Liver (tissue), 7 donors: ENCODE measurements at regions not wholly inside any gene's neighbourhood (a gene's known extent, or its start where the extent isn't known, plus 50 kb on each side); places are given as distances from the start of the nearest gene placed in this dataset.

ENCODE experiments used
- DNase-seq: peaks from one replicate; pipeline ENCODE4 v3.0.0-alpha.2; 2017; ENCODE audit warnings: low spot score
- H3K27ac ChIP-seq, 2 donors: one replicate each; pipeline ENCODE4 v1.7.0; 2013; ENCODE audit warnings: inconsistent platforms in 2 of 2, low read length in 2 of 2, control low read depth in 1 of 2, low read depth in 1 of 2, mild to moderate bottlenecking in 1 of 2
- H3K27me3 ChIP-seq, 4 donors: one replicate each; pipeline versions ENCODE4 v1.6.1 to v1.7.0; 2013; ENCODE audit warnings: low read length in 3 of 4, inconsistent platforms in 1 of 4, mild to moderate bottlenecking in 1 of 4, moderate library complexity in 1 of 4; ENCODE audit not compliant: control insufficient read depth in 4 of 4, insufficient read depth in 4 of 4
- H3K36me3 ChIP-seq, 4 donors: one replicate each; pipeline versions ENCODE4 v1.6.1 to v1.7.0; 2013; ENCODE audit warnings: low read length in 3 of 4, mild to moderate bottlenecking in 3 of 4, low read depth in 1 of 4, moderate library complexity in 1 of 4; ENCODE audit not compliant: control insufficient read depth in 4 of 4, insufficient read depth in 3 of 4
- H3K4me1 ChIP-seq, 4 donors: one replicate each; pipeline versions ENCODE4 v1.6.1 to v1.7.0; 2013; ENCODE audit warnings: low read length in 3 of 4, mild to moderate bottlenecking in 3 of 4, moderate library complexity in 1 of 4; ENCODE audit not compliant: control insufficient read depth in 4 of 4, insufficient read depth in 4 of 4
- H3K4me3 ChIP-seq, 3 donors: one replicate each; pipeline versions ENCODE4 v1.6.1 to v1.7.0; 2013; ENCODE audit warnings: low read length in 3 of 3, control low read depth in 1 of 3, low read depth in 1 of 3, mild to moderate bottlenecking in 1 of 3
- H3K9ac ChIP-seq, 2 donors: one replicate each; pipeline ENCODE4 v1.7.0; 2013; ENCODE audit warnings: low read length in 2 of 2, mild to moderate bottlenecking in 2 of 2, moderate library complexity in 2 of 2, control low read depth in 1 of 2, low read depth in 1 of 2
- H3K9me3 ChIP-seq, 4 donors: one replicate each; pipeline versions ENCODE4 v1.6.1 to v1.7.0; 2013; ENCODE audit warnings: low read length in 3 of 4; ENCODE audit not compliant: control insufficient read depth in 4 of 4
- FOXA1 ChIP-seq: IDR thresholded peaks from 2 replicates; pipeline ENCODE4 v1.6.1; 2016; ENCODE audit warnings: antibody characterized with exemption
- FOXA2 ChIP-seq: IDR thresholded peaks from 2 replicates; pipeline ENCODE4 v1.6.1; 2016; ENCODE audit warnings: antibody characterized with exemption
- HNF4G ChIP-seq: IDR thresholded peaks from 2 replicates; pipeline ENCODE4 v1.6.1; 2016; ENCODE audit warnings: antibody characterized with exemption
- JUND ChIP-seq, 2 donors: IDR thresholded peaks; 2 replicates each; pipeline ENCODE4 v1.6.1; 2016; ENCODE audit warnings: antibody characterized with exemption in 2 of 2
- NR2F2 ChIP-seq: IDR thresholded peaks from 2 replicates; pipeline ENCODE4 v1.6.1; 2016; ENCODE audit warnings: antibody characterized with exemption
- RAD21 ChIP-seq, 2 donors: IDR thresholded peaks; 2 replicates each; pipeline ENCODE4 v1.6.1; 2016; ENCODE audit warnings: antibody characterized with exemption in 2 of 2, mild to moderate bottlenecking in 2 of 2
- REST ChIP-seq: IDR thresholded peaks from 2 replicates; pipeline ENCODE4 v1.6.1; 2016; ENCODE audit warnings: antibody characterized with exemption, mild to moderate bottlenecking
- RXRA ChIP-seq, 2 donors: IDR thresholded peaks; 2 replicates each; pipeline ENCODE4 v1.6.1; 2017 to 2018; ENCODE audit warnings: antibody characterized with exemption in 2 of 2, mild to moderate bottlenecking in 1 of 2
- TAF1 ChIP-seq: conservative IDR thresholded peaks from 2 replicates; pipeline ENCODE4 v1.6.1; 2016; ENCODE audit warnings: antibody characterized with exemption, mild to moderate bottlenecking
- YY1 ChIP-seq: IDR thresholded peaks from 2 replicates; pipeline ENCODE4 v1.6.1; 2016; ENCODE audit warnings: antibody characterized with exemption, mild to moderate bottlenecking
- ZBTB33 ChIP-seq: IDR thresholded peaks from 2 replicates; pipeline ENCODE4 v1.6.1; 2016; ENCODE audit warnings: antibody characterized with exemption
- WGBS: extraction: QIAGEN DNeasy Blood & Tissue Kit; methylation state at CpG from one replicate; pipeline ENCODE4 v1.1.7; 2013; 5-methylcytosine and 5-hydroxymethylcytosine counted together
- TF ChIP-seq, protein P1 (sequence below): IDR thresholded peaks from 2 replicates; pipeline ENCODE4 v1.6.1; 2016; ENCODE audit warnings: antibody characterized with exemption
- TF ChIP-seq, protein P2 (sequence below): IDR thresholded peaks from 2 replicates; pipeline ENCODE4 v1.6.1; 2016; ENCODE audit warnings: antibody characterized with exemption
- donor health status: healthy.
- donor health status: healthy.
- donor health status: healthy.
- donor health status: healthy.

GRCh38 chr4:134753390-134753789 is 551.8 kb upstream of the PABPC4L start (continued):
- TF ChIP-seq ZBTB33, result no peak
- TF ChIP-seq NR2F2, result no peak
- TF ChIP-seq FOXA2, result no peak
- TF ChIP-seq, protein P1, sequence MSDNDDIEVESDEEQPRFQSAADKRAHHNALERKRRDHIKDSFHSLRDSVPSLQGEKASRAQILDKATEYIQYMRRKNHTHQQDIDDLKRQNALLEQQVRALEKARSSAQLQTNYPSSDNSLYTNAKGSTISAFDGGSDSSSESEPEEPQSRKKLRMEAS, result no peak
- no peak for TF ChIP-seq YY1
- TF ChIP-seq TAF1, result no peak
- TF ChIP-seq RXRA (IDR thresholded peaks at IDR 0.05), result no peak
- no peak for TF ChIP-seq JUND (IDR thresholded peaks at IDR 0.05)

DNA sequence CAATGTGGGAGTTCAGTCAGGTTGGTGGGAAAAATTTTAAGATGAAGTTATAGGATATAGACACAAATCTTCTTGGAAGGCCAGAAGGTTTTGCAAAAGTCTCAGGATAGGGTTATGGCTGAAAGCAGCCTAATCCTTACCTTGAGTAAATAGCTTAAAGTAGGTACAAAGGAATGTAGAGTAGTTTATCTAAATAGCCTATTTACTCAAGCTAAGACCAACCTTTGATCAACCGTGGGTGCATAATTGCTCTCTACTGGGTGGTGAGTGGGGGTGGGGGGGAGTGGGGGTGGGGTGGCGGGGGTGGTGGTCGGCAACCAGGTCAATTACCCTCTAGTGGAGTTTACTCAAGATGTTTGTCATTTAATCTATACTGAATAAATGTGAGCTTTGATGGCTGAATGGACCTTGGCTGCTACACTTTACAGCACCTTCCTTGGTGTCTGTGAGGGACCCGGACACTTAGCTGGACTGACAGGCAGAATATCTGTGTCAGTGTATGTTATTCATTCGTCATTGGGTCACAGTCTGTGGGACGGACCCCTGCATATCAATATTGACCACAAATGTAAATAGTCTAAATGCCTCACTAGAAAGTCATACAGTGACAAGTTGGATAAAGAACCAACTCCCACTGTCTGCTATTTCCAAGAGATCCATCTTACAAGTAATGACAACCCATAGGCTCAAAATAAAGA is 545.7 kb upstream of the PABPC4L start:
- TF ChIP-seq FOXA2 (no peak), HNF4G (no peak), NR2F2 (no peak), RAD21 (IDR thresholded peaks at IDR 0.05) (no peak)
- no peak overlapping the region for H3K9ac ChIP-seq
- 22% methylated on average over 6 of the region's 6 CpGs for WGBS

GRCh38 chr4:134740290-134740689 is 538.7 kb upstream of the PABPC4L start:
- 70% methylated on average over 1 of the region's 1 CpG for WGBS
- TF ChIP-seq RAD21 (IDR thresholded peaks at IDR 0.05) (no peak), FOXA1 (no peak), REST (no peak), TAF1 (no peak), ZBTB33 (no peak)
- TF ChIP-seq, protein P2, sequence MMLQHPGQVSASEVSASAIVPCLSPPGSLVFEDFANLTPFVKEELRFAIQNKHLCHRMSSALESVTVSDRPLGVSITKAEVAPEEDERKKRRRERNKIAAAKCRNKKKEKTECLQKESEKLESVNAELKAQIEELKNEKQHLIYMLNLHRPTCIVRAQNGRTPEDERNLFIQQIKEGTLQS, result no peak
- no peak overlapping the region for H3K4me3 ChIP-seq

More for the DNA sequence above, 545.7 kb upstream of the PABPC4L start:
- Histone ChIP-seq H3K27me3 (peaks cover 0 to 3% (median 0%) of the 10 kb centered on the region in 4 donors), H3K9me3 (no peaks in the 10 kb centered on the region), H3K4me3 (no peak overlapping the region), H3K36me3 (no peaks in the 10 kb centered on the region), H3K27ac (no peak overlapping the region), H3K4me1 (no peaks in the 10 kb centered on the region)
- no peak for DNase-seq

More at GRCh38 chr4:134740290-134740689, 538.7 kb upstream of the PABPC4L start:
- H3K9ac ChIP-seq, result no peak overlapping the region
- H3K27ac ChIP-seq, result no peak overlapping the region
- no peaks in the 10 kb centered on the region for H3K27me3 ChIP-seq
- no peaks in the 10 kb centered on the region for H3K36me3 ChIP-seq
- no peak for DNase-seq
- no peaks in the 10 kb centered on the region for H3K4me1 ChIP-seq
- no peaks in the 10 kb centered on the region for H3K9me3 ChIP-seq
